B cell (primary cell): ENCODE measurements at regions not wholly inside any gene's neighbourhood (a gene's known extent, or its start where the extent isn't known, plus 50 kb on each side); places are given as distances from the start of the nearest gene placed in this dataset.

Experiments used
- ATAC-seq: fragments of 200-7000 bp; cut with Tn5 transposase; one replicate; pipeline ENCODE4 v1.10.0; 2021; ENCODE audit warnings: low read depth, mild to moderate bottlenecking, moderate number of reproducible peaks, moderate library complexity
- CTCF ChIA-PET: fragments of 350-600 bp; sonication (Branson Sonifier 250); formaldehyde crosslinking; loops from one replicate; lab custom pipeline; 2021; ENCODE audit warnings: antibody characterized with exemption, inconsistent platforms; lab: Charles Lee
- POLR2A ChIA-PET: fragments of 350-600 bp; sonication (Branson Sonifier 250); formaldehyde crosslinking; loops from one replicate; lab custom pipeline; 2021; ENCODE audit warnings: antibody characterized with exemption; lab: Charles Lee
- DNase-seq: peaks from one replicate; pipeline ENCODE4 v3.0.0; 2013
- H2AFZ ChIP-seq: 2 replicates; pipeline ENCODE4 v1.6.1; 2012; ENCODE audit warnings: mild to moderate bottlenecking, low read depth, low read length; ENCODE audit not compliant: insufficient read depth, poor library complexity, severe bottlenecking
- H3K27ac ChIP-seq, 2 donors: 1 replicate in 1 of 2; 2 replicates in 1 of 2; pipeline ENCODE4 v1.5.1; 2012 to 2013; ENCODE audit warnings: low read length in 2 of 2, mild to moderate bottlenecking in 2 of 2, moderate library complexity in 1 of 2
- H3K27me3 ChIP-seq, 4 experiments: fragments of 200-600 bp in 1 of 4; sonication (generic) in 1 of 4; replicated peaks in 1 of 4; 1 replicate in 2 of 4; 2 replicates in 2 of 4; pipeline versions ENCODE4 v1.6.1 to v1.7.0; 2013 to 2016; ENCODE audit warnings: low read length in 3 of 4, mild to moderate bottlenecking in 2 of 4, mixed read lengths in 1 of 4, moderate library complexity in 1 of 4; ENCODE audit not compliant: insufficient read depth in 4 of 4, control insufficient read depth in 3 of 4; ENCODE audit errors: control extremely low read depth in 1 of 4
- H3K36me3 ChIP-seq, 2 experiments: replicated peaks in 1 of 2; 1 replicate in 1 of 2; 2 replicates in 1 of 2; pipeline versions ENCODE4 v1.6.1 to v1.7.1; 2013; ENCODE audit warnings: low read length in 1 of 2; ENCODE audit not compliant: insufficient read depth in 2 of 2, control insufficient read depth in 1 of 2; ENCODE audit errors: control extremely low read depth in 1 of 2, extremely low read depth in 1 of 2
- H3K4me1 ChIP-seq, 2 donors: fragments of 200-600 bp in 1 of 2; sonication (generic) in 1 of 2; 1 replicate in 1 of 2; 2 replicates in 1 of 2; pipeline versions ENCODE4 v1.5.1 to v1.6.1; 2013 to 2017; ENCODE audit warnings: low read length in 2 of 2; ENCODE audit not compliant: control insufficient read depth in 2 of 2, insufficient read depth in 2 of 2
- H3K4me2 ChIP-seq: replicated peaks from 2 replicates; pipeline ENCODE3; 2012; ENCODE audit warnings: mild to moderate bottlenecking, low read depth, low read length; ENCODE audit not compliant: poor library complexity, severe bottlenecking
- H3K4me3 ChIP-seq, 5 experiments: fragments of 200-600 bp in 1 of 5; sonication (generic) in 1 of 5; 1 replicate in 3 of 5; 2 replicates in 2 of 5; pipeline versions ENCODE4 v1.5.1 to v1.7.0; 2011 to 2016; ENCODE audit warnings: low read length in 4 of 5, mild to moderate bottlenecking in 4 of 5, low read depth in 2 of 5, control low read depth in 1 of 5, moderate library complexity in 1 of 5; ENCODE audit not compliant: insufficient read depth in 1 of 5; ENCODE audit errors: control extremely low read depth in 1 of 5, extremely low read depth in 1 of 5
- H3K79me2 ChIP-seq: fragments of 200-600 bp; sonication (generic); one replicate; pipeline ENCODE4 v1.6.0; 2016; ENCODE audit warnings: low read length; ENCODE audit not compliant: control insufficient read depth, insufficient read depth
- H3K9ac ChIP-seq: fragments of 200-600 bp; sonication (generic); 2 replicates; pipeline ENCODE4 v1.6.1; 2017; ENCODE audit warnings: mild to moderate bottlenecking, low read length, moderate library complexity
- H3K9me3 ChIP-seq, 3 donors: one replicate each; pipeline versions ENCODE4 v1.6.1 to v1.7.1; 2013; ENCODE audit warnings: low read length in 2 of 3; ENCODE audit not compliant: control insufficient read depth in 2 of 3, insufficient read depth in 1 of 3; ENCODE audit errors: control extremely low read depth in 1 of 3
- H4K20me1 ChIP-seq: 2 replicates; pipeline ENCODE4 v1.6.0; 2012; ENCODE audit warnings: mild to moderate bottlenecking, low read length; ENCODE audit not compliant: insufficient read depth, control insufficient read depth, poor library complexity, severe bottlenecking
- H3K27ac Mint-ChIP-seq: one replicate; pipeline ENCODE4 v1.8.0; 2021; ENCODE audit warnings: mixed read lengths
- H3K27me3 Mint-ChIP-seq: one replicate; pipeline ENCODE4 v1.8.0; 2021; ENCODE audit warnings: mixed read lengths
- H3K4me1 Mint-ChIP-seq: one replicate; pipeline ENCODE4 v1.8.0; 2021; ENCODE audit warnings: mixed read lengths
- H3K4me3 Mint-ChIP-seq: one replicate; pipeline ENCODE4 v1.8.0; 2021; ENCODE audit warnings: mixed read lengths
- H3K9me3 Mint-ChIP-seq: one replicate; pipeline ENCODE4 v1.8.0; 2022; ENCODE audit warnings: mixed read lengths; ENCODE audit not compliant: insufficient read depth
- CTCF ChIP-seq: fragments of 200-600 bp; IDR thresholded peaks from one replicate; pipeline ENCODE4 v1.8.0; 2022; ENCODE audit warnings: antibody characterized with exemption, mild to moderate bottlenecking
- EZH2 ChIP-seq: IDR thresholded peaks from 2 replicates; pipeline ENCODE4 v1.6.1; 2012; ENCODE audit warnings: borderline replicate concordance, low read depth, mild to moderate bottlenecking, moderate library complexity, low read length; ENCODE audit not compliant: insufficient read depth, poor library complexity, severe bottlenecking
- WGBS: methylation state at CpG from one replicate; pipeline ENCODE4 v1.1.5; 2013; ENCODE audit warnings: missing lambda C conversion rate; ENCODE audit not compliant: insufficient coverage; 5-methylcytosine and 5-hydroxymethylcytosine counted together
- intact Hi-C: fragments of 100-400 bp; cut with micrococcal nuclease; formaldehyde crosslinking; loops from one replicate; pipeline ENCODE4 v1.10.0; 2022

DNA sequence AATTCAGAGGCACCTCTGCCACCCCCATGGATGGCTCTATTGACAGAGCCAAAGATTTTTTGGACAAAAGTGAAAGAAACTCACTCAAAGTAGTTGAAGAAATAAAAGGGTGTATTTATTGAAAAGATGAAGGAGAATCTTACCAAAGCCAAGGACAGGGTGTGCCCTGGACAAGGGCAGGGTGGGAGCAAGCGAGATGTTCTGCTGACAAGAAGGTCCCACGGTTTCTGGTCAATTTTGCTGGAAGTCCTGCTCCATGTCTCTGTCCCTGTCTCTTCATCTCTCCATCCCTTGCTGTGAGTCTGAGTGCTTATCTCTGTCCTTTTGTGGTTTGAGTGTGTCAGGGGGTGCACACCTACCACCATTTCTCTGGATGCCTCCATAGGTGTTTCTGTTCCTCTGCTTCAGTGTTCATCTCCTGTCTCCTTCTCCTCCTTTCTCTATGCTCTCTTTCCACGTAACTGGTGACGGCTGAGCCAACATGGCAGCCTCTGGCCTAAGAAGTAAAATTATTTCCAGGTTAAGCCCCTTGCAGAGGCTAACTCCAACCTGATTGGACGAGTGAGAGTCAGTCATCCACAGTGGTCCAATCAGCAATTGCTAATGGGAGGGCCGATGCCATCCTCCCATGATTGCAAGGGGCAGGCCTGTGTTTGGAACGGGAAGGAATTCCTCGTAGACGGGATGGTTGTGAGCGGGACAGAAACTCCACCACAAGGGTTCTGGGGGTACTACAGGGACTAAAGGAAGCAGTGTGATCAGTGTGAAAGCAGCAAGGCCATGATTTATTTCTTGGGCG, 502.1 kb upstream of the CDH4 start:
- ATAC-seq (no peak), DNase-seq (no peak)
- Histone ChIP-seq H4K20me1 (no peaks in the 10 kb centered on the region), H3K4me1 (no peaks in the 10 kb centered on the region), H2AFZ (no peak overlapping the region), H3K9ac (no peak overlapping the region), H3K79me2 (no peaks in the 10 kb centered on the region), H3K36me3 (no peaks in the 10 kb centered on the region), H3K4me3 (no peak overlapping the region), H3K27ac (no peak overlapping the region), H3K4me2 (no peak overlapping the region), H3K9me3 (peaks cover 0 to 30% (median 0%) of the 10 kb centered on the region in 3 donors), H3K27me3 (no peaks in the 10 kb centered on the region)
- POLR2A ChIA-PET, result no interaction called here
- CTCF ChIA-PET, result no interaction called here
- intact Hi-C loops, result no loop called here
- Mint-ChIP-seq H3K4me1 (no peaks in the 10 kb centered on the region), H3K9me3 (no peaks in the 10 kb centered on the region), H3K27me3 (no peaks in the 10 kb centered on the region), H3K27ac (no peak overlapping the region), H3K4me3 (no peak overlapping the region)
- WGBS, result 96% methylated on average over 8 of the region's 11 CpGs
- no peak for TF ChIP-seq EZH2
- TF ChIP-seq CTCF, result no peak

- Histone ChIP-seq H3K79me2 (no peaks in the 10 kb centered on the region), H3K4me1 (no peaks in the 10 kb centered on the region), H3K27me3 (no peaks in the 10 kb centered on the region), H3K4me2 (no peak overlapping the region), H2AFZ (no peak overlapping the region), H4K20me1 (no peaks in the 10 kb centered on the region), H3K4me3 (no peak overlapping the region), H3K9me3 (peaks cover 0 to 30% (median 0%) of the 10 kb centered on the region in 3 donors), H3K9ac (no peak overlapping the region), H3K27ac (no peak overlapping the region), H3K36me3 (no peaks in the 10 kb centered on the region)
- Mint-ChIP-seq H3K4me1 (no peaks in the 10 kb centered on the region), H3K4me3 (no peak overlapping the region), H3K27ac (no peak overlapping the region), H3K27me3 (no peaks in the 10 kb centered on the region), H3K9me3 (no peaks in the 10 kb centered on the region)
- intact Hi-C loops, result no loop called here
- ATAC-seq, result no peak
- 79% methylated on average over 2 of the region's 10 CpGs for WGBS
- no peak for TF ChIP-seq EZH2
- no peak for TF ChIP-seq CTCF
- POLR2A ChIA-PET, result no interaction called here
- DNase-seq, result no peak
- CTCF ChIA-PET, result no interaction called here
These were observed 501.2 kb upstream of the CDH4 start for GRCh38 chr20:60750909-60751308.
